Gastroesophageal sphincter (tissue), 3 donors: ENCODE measurements at regions not wholly inside any gene's neighbourhood (a gene's known extent, or its start where the extent isn't known, plus 50 kb on each side); places are given as distances from the start of the nearest gene placed in this dataset.

Experiments
- CTCF ChIP-seq, 4 experiments: fragments of 200-600 bp in 2 of 4; fragments of 450-650 bp in 2 of 4; sonication (generic) in 1 of 4; IDR thresholded peaks; one replicate each; pipeline ENCODE4 v1.5.1; 2017 to 2019; ENCODE audit warnings: antibody characterized with exemption in 4 of 4, mild to moderate bottlenecking in 2 of 4, moderate library complexity in 2 of 4
- POLR2A ChIP-seq, 2 donors: fragments of 450-650 bp; IDR thresholded peaks; one replicate each; pipeline ENCODE4 v1.6.1; 2017; ENCODE audit warnings: antibody characterized with exemption in 2 of 2, mild to moderate bottlenecking in 2 of 2, moderate library complexity in 1 of 2

GRCh38 chr13:32866921-32867320 lies 149.3 kb upstream of the KL start:
- no peak for TF ChIP-seq POLR2A (IDR thresholded peaks at IDR 0.05)
- TF ChIP-seq CTCF (IDR thresholded peaks at IDR 0.05) = no peak
